Stimulated activated CD8-positive, alpha-beta memory T cell treated with anti-CD3 and anti-CD28 coated beads, Interleukin-2, amount 100 ng/mL, for 48 hours (primary cell): ENCODE measurements at regions not wholly inside any gene's neighbourhood (a gene's known extent, or its start where the extent isn't known, plus 50 kb on each side); places are given as distances from the start of the nearest gene placed in this dataset.

ENCODE experiments used
- DNase-seq, 2 donors: peaks; one replicate each; pipeline ENCODE4 v3.0.0-alpha.2; 2020; ENCODE audit warnings: low read depth in 2 of 2

DNA sequence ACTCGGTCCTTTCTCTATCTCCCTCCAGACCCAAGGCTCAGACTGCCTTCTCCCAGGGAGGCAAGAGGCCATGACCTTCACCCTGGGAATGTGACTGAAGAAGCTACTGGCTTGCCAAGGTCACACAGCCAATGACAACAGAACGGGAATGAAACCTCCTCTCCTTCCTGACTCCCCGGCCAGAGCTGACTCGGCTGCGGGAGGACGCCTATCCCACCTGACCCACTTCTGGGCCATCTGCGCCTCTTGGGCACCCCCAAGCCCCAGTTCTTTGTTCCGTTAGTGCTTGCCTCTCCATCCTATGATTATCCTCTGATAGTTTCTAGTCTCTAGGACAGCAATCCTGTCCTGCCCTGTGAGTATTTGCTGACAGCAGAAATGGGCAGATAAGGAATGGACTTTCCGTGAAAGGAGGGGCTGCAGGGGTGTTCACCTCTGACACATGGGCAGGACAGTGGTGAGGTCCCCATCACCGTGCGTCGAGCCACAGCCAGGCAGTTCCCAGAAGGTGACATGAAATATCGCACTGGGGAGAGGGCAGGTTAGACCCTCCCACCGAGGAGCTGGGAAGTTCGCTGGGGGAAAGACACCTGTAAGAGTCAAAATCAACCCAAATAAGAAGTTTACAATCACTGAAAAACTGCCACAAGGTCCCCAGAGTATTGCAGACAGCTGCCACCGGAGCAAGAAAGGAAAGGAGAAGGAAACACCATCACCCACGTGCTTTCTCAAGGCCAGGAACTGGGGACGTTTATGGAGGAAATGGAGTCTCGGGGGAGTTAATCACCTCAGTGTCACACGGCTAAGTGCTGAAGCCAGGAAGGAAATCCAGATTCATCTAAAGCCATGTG lies 63.0 kb downstream of the INSIG1 start:
- no peak for DNase-seq

DNA sequence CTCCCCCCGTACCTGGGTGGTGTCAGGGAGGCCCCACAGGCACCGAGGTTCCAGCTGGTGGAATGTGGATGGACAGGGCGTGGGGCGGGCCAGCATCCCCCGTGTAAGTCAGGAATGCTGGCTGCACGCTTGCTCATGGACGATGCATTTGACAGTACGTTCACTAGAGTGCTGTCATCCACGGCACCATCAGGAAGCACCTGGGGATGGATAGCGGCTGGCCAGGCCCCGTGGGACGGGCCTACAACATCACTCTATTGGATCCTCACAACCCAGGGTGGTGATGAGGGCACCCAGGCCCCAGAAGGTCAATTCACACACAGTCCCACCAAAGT lies 63.6 kb downstream of the INSIG1 start:
- no peak for DNase-seq

DNA sequence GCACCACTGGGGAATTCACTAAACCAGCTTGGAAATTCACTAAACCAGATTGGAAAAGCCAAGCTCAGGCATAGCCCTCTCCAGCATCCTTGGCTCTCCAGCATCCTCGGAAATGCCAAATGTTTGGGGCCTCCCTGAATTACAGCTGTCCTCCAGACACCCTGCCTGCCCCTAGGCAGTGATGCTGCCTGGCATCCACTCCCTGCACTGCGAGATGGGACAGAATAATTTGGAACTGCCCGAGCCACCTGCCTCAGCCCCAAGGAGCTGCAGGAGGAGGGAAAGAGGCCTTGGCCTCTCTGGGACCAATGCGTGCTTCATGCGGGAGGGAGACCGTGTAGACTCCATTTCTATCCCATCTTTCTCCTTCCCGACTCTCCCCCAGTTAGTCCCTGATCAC lies 64.3 kb downstream of the INSIG1 start:
- DNase-seq = no peak

DNA sequence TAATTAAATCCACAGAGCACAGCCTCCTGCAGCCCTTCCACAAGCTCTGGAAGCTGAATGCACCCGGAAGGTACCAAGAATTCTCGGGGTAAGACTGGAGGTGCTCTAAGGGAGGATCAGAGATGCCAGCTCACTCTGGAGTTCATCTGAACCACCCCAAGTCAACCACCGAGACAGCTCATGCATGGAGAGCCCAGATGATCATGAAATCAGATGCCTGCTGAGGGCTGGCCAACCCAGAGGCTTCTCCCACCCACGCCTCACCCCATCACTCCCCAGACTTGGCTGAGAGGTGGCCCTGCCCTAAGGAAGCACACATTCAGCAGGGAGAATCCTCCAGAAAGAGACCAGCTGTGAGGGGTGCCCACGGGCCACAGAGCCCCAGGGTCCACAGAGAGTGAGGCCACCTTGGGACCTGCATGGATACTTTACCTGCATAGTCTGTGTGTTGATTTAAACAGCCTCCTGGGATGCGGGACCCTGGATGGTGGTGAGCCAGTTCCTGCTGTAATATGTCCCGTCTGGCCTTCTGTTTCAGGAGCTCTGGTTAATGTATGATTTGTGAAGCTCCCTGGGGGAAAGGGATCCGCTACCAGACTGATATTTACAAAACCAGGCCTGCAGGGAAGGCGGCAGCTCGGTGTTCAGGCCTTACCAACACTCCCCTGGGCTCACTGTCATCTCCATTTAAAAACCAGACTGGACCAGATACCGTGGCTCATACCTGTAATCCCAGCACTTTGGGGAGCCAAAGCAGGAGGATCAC lies 64.9 kb downstream of the INSIG1 start:
- no peak for DNase-seq

DNA sequence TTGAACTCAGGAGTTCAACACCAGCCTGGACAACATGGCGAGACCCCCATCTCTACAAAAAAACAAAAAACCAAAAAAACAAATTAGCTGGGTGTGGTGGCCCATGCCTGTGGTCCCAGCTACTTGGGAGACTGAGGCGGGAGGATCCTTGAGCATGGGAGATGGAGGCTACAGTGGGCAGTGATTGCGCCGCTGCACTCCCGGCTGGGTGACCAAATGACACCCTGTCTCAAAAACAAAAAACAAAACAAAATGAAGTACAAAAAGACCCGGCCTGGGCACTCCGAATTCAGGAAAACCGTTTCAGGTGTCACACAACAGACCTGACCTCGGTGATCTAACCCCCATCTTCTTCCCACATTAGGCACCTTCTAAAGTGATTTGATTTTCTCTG lies 65.5 kb downstream of the INSIG1 start:
- no peak for DNase-seq

DNA sequence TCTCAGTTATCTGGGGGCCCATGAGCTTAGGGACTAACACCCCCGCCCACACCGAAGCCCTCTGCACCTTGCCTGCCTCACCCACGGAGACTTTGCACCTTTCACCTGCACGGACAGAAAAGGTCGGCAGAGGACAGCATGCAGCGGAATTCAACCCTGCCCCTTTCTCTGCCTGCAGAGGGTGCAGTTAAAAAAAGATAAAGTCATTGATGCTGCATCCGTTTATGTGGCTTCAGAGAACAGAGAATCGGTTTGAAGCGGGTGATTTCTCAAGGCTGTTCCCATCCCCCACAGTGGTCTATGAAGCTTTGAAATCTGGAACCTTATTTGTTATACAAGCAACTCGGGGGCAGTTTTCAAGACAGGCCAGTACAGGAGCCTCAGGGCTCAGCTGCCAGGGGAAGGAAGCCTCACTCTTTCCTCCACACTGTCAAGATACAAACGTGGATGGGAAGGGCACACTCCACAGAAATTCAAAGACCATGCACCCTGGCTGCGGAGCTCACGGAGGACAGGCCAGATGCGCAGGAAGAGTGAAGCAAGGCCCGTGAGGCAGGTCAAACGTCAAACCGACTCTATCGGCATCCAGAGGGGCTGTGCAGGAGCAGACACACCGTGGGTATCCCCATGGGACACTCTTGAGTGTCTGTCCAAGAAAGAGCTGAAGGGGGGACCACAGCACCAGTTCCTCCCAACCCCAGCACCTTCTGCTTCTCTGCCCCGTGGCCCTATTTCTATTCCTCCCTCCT lies 66.3 kb downstream of the INSIG1 start:
- DNase-seq = no peak

DNA sequence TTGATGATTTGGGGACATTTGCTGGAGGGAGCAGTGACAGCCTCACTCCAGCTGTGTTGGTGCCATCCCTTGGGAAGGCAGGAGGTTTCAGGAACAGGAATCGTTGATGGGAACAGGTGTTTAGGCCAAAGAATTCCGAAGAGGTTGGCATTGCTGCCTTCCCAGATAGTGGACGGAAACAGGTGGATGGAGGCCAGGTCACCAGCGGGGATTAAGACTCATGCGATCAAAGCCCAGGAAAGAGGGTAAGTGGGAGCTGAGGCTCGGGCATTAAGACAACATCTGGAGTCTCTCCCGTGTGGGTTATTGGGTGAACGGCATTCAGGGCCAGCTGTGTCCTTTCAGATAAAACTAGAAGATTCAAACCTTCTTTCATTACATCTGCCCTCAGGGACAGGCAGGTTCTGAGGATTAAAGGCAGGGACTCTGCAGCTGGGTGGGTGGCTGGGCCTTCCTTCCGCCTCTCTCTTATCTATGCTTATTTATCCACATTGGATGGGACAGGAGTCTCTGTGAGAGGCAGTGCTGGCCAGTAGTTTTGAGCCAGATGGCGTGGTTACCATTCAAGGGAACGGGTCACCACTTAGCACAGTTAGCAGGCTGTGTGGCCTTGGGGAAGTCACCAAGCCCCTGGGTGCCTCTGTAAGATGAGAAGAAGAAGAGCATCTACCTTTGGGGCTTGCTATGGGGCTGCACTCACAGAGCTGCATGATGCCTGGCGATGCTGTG lies 67.6 kb downstream of the INSIG1 start:
- DNase-seq = no peak

DNA sequence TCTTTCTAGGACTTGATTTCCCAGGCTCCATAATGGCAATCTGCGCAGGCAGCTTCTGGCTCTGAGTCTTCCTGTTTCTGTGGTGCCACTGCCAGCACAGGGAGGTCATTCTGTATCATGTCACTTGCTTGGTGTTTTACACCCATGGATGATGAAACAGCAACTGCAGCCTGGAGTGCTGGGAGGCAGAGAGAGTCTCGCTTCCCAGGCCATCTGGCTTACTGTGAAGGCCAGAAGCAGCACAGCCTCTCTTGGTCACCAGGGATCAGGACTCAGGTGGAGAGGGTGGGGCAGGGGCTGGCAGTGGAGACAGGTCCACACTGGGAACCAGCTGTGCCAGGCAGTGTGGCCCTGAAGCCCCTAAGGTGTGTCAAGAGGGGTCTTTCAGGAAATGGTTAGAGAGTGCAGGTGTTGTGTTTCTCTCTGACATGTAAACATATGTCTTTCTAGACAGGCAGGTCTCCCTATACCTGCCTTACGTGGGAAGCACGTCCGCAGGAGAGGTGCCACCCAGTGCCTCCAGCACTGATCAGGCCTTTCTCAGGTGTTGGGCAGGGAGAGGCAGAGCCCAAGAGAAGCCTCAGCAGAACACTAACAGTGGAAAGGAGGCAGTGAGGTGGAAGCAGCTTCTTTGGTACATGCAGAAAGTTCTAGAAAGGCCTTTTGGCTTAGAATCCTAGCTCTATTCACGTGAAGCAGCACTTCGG lies 71.4 kb downstream of the INSIG1 start:
- no peak for DNase-seq

DNA sequence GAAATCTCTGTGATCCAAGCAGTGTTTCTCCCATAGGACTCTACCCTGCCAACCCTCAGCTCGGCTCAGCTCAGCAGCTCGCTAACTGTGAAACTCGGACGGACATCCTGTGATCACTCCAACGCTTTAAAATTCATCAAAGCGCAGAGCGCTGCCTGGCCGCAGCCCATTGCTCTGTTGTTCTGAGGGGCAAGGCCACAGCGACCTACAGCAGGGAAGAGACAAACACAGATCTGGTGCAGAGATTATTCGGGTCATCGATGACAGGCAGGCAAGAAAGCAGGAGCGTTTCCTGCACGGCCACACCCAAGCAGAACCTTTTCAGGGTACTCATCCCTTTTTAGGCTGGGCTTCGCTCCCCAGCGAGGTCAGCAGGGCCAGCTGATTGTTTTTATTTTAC lies 72.1 kb downstream of the INSIG1 start:
- no peak for DNase-seq

DNA sequence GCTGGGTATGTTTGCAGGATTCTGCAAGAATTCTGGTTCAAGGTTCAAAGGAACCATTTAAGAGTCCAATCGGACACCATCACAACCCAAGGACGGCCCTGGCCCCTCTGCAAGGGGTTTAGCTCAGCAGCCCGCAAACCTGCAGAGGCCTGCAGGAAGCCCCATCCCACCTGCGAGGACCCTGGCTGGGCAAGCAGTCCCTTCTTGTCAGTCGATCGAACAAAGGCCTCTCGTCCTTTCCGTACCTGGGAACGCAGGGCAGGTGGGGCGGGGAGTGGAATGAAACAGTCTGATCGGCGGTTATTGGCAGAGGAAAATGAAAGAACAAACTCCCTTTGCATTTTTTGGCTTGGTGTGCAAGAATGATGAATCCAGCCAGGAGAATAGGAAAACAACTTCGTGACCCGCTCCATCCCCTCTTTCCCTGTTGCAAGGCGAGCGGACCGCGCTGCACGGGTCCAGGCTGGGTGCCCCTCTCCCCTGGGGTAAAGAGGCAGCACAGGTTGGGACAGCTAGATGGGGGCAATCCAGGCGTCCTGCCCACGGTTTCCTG lies 73.7 kb downstream of the INSIG1 start:
- no peak for DNase-seq

DNA sequence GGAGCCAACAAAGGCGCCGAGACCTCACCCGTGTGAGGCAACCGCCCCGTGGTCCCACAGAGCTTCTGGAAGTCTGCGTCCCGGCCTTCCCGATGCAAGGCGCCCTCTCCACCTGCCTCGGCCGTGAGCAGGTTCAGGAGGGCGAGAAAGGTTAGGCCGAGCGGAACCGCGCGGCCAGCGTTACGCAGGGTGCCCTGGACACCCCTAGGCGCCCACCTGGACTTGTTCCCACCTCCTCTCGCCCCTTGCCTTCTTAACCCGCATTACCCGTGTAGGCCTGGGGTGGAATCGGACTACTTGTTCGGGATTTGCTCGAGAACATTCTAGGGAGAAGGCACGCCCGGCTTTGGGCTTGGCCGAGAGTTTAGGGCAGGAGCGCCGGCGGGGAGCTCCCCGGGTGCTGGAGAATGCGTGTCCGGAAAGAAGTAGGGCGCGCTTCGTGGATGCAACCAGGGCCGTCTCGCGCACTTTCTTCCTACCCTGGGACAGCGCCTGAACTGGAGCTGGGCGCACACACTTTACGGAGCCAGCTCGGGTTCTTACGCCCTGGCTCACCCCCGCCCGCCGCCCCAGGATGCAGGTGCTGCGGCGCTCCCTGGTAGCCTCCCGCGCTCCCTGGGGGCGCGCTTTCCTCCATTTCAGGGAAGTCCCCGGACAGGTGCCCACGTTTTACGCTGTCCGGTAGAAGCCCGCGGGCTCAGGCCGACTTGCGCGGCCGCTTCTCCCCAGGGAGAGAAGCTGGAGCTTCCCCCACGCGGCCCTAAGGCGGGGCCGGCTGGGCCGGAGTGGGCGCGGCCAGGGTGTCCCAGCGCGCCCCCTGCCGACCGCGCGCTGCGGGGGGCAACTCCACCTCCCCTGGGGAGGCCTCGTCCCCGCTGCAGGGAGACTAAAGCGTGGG lies 74.5 kb downstream of the INSIG1 start:
- DNase-seq = peak in 1 of 2 donors; percentile 15

DNA sequence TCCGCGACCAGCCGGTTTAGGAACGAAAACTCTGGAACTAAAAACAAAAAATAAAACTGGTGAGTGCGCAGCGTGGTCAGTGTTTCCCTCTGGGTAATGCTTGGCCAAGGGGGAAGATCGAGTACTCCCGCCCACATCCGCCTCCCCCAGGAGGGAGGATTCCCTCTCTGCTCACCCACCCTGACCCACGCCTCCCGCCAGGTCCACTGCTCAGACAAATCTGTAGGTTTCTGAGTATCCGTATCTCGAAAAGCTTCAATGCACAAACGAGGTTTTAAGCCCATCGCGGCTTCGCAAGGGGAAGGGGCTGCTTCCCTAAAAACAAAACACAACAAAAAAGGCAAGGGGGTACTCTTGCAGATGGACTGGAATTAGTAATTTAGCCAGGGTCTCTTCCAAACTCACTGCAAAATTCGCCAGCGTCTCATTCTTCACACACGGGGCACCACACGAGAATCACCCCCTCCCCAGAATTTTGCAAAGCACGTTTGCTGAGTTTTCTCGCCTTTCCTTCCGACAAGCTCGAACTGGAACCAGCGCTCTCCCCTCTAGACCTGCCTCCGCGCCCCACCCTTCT lies 75.2 kb downstream of the INSIG1 start:
- no peak for DNase-seq

DNA sequence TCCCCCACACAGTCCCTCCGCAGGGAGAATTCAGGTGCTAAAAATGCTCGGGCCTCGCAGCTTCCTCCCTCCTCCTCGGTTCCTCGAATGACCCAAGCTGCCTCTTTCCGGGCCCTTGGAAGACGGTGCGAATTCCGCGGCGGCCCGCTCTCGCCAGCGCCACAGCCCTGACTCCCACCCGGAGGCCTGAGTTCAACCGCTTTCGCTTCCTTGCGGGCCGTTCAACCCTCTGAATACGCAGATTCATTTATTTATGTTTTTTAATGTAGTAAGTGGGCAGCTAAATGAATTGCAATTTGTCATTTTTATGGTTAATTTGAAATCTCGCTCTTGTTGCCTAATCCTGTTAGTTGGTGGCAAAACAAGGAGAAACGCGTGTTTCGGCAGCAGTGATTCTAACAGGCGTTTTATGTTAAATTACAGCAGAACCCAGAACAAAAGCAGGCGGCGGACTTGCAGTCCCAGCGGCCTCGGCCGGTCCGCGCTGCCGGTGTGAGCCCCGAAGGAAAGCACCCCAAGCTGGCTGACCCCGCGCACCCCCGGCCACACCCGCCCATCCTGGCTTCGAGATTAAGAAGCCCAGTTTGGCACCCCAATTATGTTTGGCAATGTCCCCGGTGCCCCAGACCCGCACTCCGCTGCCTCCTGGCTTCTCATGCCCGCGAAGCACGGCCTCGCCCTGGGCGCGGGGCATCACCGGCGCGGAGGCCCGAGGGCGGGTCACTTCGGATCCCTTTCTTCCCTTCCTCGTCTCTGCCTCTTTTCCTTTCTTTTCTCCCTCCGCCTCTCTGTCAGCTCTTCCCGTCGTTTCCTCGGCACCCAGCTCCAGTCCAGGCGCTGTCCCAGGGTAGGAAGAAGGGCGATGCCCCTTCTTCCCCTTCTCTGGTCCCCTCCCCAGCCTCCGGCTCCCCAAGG lies 75.9 kb downstream of the INSIG1 start:
- no peak for DNase-seq

DNA sequence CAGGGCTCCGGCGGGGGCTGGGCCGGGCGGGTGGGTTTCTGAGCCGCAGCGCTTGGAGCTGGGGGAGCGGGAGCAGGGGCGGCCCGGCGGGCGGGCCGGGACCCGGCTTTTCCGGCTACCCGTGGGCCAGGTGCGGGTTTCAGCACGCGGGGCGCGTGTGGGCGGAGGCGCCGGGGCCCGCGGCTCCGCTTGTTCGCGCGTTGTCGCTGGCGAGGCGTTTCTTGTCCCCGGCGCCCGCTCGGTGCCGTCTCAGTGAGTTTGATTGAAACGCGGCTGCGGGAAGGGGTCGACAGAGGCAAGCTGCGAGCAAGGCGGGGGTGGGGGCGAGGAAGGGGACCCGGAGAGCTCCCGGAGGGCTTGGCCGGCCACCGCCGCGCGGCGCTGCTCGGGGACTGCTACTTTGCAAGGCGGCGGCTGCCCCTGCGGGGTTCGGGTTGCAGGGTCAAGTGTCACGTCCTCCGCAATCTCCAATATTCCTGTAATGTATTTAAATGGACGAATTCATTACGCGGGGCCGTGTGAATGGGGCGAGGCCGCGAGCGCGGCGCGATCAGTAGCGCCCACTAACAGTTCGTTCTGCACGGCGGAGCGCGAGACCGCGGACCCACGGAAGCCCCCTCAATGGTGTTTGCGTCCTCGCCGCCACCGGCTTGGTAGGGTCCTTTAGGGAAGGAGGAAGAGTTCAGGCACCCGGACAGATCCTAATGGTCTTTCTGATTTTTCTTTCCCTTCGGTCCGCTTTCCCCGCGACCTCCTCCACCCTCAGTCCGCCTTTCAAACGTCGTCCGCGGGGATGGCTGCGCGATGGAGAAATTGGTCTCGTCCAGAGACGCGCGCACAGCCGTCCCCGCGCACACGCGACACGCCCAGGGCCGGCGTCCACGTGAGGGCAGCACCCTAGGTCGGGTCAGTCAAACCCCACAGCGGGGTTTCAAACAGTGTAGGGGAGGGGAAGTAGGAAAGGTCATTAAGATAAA lies 76.9 kb downstream of the INSIG1 start:
- DNase-seq = no peak

DNA sequence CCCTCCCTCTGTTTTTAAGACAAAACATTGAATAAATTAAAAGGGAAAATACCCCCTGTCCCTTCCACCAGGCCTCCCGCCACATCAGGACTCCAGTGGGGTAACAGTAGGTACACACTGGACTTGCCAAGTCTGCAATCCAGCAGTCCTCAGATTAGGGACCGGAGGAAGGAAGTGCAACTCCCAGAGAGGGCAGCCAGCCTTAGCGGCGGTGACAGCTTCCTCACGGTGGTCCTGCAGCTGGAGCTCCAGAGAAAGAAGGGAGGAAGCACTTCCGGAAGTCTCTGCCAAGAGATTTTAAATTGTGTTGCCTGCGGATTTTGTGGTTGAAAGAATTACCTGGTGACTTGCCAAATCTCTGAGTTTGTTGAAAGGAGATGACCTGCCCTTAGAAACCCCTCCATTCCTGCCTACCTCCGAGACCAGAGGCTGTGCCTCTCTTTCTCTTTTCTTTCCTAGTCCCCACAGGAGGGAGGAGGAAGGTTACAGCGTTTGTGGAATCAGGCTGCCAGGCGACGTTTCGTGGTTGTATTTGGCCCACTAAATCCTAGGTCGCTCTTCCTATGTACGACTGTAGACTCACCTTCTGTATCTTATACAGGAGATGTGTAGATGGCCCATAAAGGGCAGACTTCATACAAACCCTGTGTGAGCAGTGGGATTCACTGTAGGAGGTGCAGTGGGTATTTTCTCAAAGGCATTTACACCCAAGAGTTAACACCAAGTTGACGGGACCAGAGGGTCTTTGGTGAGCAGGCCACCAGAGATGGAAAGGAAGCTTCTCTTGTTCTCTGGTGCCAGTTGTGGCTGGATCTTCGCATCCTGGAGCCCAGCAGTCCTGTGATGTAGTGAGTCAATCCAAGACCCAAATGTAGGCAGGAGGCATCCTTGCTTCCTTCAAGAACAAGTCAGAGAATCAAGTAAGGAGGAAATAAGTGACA lies 77.9 kb downstream of the INSIG1 start:
- no peak for DNase-seq
